D341Med (cell line): ENCODE measurements at regions not wholly inside any gene's neighbourhood (a gene's known extent, or its start where the extent isn't known, plus 50 kb on each side); places are given as distances from the start of the nearest gene placed in this dataset.

Experiments
- DNase-seq: peaks from one replicate; pipeline ENCODE4 v3.0.0; 2012; ENCODE audit warnings: low spot score

DNA sequence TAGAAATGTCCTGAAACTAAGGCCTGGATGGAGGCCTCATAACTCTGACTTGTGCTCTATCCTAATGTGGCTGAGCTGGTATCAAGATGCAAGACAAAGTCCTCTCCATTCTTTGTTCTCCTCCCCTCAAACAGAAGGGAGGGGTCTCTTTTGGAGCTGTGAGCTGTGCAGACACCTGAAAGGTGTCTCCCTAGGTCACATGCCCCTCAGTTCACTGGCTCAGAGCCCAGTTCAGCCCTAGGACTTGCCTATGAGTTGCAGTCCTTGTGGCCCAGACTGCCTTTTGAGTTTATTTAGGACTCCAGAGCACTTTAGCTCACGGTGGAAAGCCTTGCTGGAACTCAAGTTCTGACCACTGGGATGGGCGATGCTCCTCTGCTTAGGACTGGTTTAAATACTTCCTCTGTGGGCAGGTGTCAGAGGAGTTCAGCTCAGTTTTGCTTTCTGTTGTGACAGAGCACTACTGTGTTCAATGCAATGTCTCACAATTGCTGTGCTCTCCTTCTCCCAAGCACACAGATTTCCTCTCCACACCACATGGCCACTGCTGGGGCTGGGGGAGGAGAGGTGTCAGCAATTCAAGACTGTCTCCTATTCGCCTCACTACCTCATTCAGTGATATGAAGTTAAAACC is 84.8 kb upstream of the ZNF827 start:
- no peak for DNase-seq

DNA sequence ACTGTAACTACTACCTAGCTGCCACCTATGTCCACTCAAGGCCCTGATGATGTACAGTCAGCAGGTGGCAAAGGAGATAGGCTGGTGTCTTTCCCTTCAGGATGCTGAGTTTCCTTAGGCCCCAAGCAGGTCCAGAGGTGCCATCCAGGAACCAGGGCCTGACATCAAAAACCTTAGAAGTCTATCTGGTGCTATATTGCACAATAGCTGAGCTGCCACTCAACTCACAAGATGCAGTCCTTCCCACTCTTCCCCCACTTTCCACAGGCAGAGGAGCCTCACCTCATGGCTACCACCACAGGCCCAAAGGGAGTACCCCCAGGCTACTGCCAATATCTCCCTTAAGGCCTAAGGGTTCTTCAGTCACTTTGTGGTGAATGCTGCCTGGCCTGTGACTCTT is 83.9 kb upstream of the ZNF827 start:
- no peak for DNase-seq

DNA sequence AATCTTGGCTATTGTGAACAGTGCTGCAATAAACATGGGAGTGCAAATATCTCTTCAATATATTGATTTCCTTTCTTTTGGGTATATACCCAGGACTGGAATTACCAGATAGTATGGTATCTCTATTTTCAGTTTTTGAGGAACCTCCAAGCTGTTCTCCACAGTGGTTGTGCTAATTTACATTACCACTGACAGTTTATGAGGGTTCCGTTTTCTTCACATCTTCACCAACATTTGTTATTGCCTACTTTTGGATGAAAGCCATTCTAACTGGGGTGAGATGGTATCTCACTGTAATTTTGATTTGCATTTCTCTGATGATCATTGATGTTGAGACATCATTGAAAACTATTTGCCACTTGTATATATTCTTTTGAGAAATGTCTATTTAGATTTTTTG is 79.6 kb upstream of the ZNF827 start:
- DNase-seq, result no peak

DNA sequence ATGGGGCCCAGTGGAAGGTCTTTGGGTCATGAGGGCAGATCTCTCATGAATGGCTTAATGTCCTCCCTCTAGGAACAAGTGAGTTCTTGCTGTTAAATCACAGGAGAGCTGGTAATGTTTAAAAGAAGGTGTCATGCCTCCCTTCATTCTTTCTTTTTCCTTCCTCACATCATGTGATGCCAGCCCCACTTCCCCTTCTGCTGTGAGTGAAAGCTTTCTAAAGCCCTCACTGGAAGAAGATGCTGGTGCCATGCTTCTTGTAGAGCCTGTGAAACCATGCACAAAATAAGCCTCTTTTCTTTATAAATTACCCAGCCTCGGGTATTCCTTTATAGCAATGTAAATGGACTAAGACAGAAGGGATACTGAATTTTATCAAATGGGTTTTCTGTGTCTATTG is 66.1 kb upstream of the ZNF827 start:
- DNase-seq, result no peak

DNA sequence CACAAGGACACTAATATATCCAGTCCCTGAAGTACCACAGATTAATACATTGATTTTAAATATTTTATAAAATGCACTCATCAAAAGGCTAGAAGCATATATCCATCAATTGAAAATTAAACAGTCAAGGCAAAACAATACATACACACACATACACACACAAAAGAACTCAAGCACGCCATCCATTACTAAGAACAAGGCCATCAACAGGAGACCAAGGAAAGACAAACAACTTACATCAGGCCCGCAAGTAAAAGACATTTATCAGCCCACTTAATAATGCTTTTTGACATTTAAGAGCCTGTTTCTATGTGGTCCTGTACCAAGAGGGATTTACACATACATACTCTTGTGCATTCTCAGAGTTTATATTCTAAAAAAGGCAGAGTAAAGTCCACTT is 50.0 kb upstream of the ZNF827 start:
- no peak for DNase-seq
